ENCODE measurements at regions not wholly inside any gene's neighbourhood (a gene's known extent, or its start where the extent isn't known, plus 50 kb on each side); places are given as distances from the start of the nearest gene placed in this dataset.
"Not testable (repeated sequence)": the region's sequence is repeated elsewhere in the genome, so short reads cannot be mapped to it uniquely, and the experiment has no call there.

GRCh38 chr10:35993591-35994515 is 351.8 kb upstream of the FZD8 start:
- Mint-ChIP-seq H3K4me1 (no peaks in the 10 kb centered on the region), H3K9me3 (peaks cover 8 to 16% (median 10%) of the 10 kb centered on the region in 3 donors), H3K4me3 (no peak overlapping the region), H3K27ac (no peak overlapping the region), H3K36me3 (no peaks in the 10 kb centered on the region), H3K27me3 (no peaks in the 10 kb centered on the region)
- H3K27ac ChIP-seq (ENCODE audit: low read length): no peak overlapping the region
- no peaks in the 10 kb centered on the region for H3K9me3 ChIP-seq
- H3K4me3 ChIP-seq (ENCODE audit: control insufficient read depth in 1 of 2, extremely low read depth in 1 of 2, low read length in 1 of 2): no peak overlapping the region
- WGBS (ENCODE audit: insufficient coverage): 57% methylated on average over 1 of the region's 8 CpGs
- POLR2A ChIA-PET: no interaction called here
- H3K36me3 ChIP-seq (ENCODE audit: control insufficient read depth in 2 of 2, extremely low read depth in 1 of 2, insufficient read depth in 1 of 2, low read length in 1 of 2): no peaks in the 10 kb centered on the region
- no peaks in the 10 kb centered on the region for H3K27me3 ChIP-seq (replicated peaks in 1 of 2; ENCODE audit: control insufficient read depth in 2 of 2, extremely low read depth in 1 of 2, insufficient read depth in 2 of 2, low read length in 1 of 2)
- ATAC-seq (replicated peaks in 1 of 4) (no peak), DNase-seq (no peak)
- no peaks in the 10 kb centered on the region for H3K4me1 ChIP-seq (ENCODE audit: control insufficient read depth in 1 of 2, extremely low read depth in 1 of 2, insufficient read depth in 2 of 2, low read length in 2 of 2)
- CTCF ChIA-PET: interaction anchor here in 1 of 2 donors (0.7 kb wide), 1 partner anchor 13 kb away, joined by 3 read pairs; no protein-coding TSS in a partner anchor

GRCh38 chr10:35992107-35992506 is 350.0 kb upstream of the FZD8 start:
- no peaks in the 10 kb centered on the region for H3K4me1 Mint-ChIP-seq
- no peak overlapping the region for H3K4me3 Mint-ChIP-seq
- CTCF ChIA-PET: no interaction called here
- H3K9me3 Mint-ChIP-seq: peaks cover 5 to 11% (median 8%) of the 10 kb centered on the region in 3 donors
- no peaks in the 10 kb centered on the region for H3K36me3 Mint-ChIP-seq
- POLR2A ChIA-PET: no interaction called here
- Histone ChIP-seq H3K36me3 (ENCODE audit: control insufficient read depth in 2 of 2, extremely low read depth in 1 of 2, insufficient read depth in 1 of 2, low read length in 1 of 2) (no peaks in the 10 kb centered on the region), H3K27me3 (replicated peaks in 1 of 2; ENCODE audit: control insufficient read depth in 2 of 2, extremely low read depth in 1 of 2, insufficient read depth in 2 of 2, low read length in 1 of 2) (no peaks in the 10 kb centered on the region), H3K9me3 (no peaks in the 10 kb centered on the region), H3K27ac (ENCODE audit: low read length) (no peak overlapping the region), H3K4me3 (ENCODE audit: control insufficient read depth in 1 of 2, extremely low read depth in 1 of 2, low read length in 1 of 2) (no peak overlapping the region), H3K4me1 (ENCODE audit: control insufficient read depth in 1 of 2, extremely low read depth in 1 of 2, insufficient read depth in 2 of 2, low read length in 2 of 2) (no peaks in the 10 kb centered on the region)
- H3K27me3 Mint-ChIP-seq: no peaks in the 10 kb centered on the region
- DNase-seq (no peak), ATAC-seq (replicated peaks in 1 of 4) (no peak)
- H3K27ac Mint-ChIP-seq: no peak overlapping the region

DNA sequence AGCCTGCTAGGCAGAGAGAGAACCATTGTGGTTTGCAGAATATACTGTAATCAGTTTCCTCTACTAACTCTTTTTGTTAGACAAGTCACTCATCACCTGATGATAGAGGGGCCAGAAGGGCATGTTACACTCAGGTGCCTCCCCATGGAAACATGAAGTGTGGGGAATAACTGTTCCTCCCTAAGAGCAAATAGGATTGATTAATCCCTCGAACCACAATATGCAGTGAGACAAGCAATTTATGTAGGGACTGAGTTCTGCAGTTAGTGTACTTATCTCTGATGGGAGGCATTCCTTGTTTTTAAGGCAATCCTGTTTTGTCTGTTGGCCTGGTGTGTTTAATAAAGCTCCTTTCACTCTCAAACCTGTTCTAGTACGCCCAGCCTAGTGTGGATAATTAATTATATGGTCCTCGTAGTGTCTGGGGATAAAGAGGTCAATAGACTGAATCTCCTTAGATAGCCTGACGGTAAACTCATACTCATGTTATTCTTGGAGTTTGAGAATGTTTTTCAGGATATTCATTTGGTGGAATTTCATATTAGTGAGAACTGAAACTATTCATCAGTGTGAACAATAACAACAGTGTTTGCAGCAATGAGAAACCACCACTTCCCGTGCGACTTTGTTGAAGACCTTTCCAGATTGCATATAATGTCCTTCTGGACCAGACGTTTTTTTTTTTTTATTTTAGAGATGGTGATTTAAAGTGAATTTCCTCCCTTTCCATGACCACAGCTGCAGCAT is 344.8 kb upstream of the FZD8 start:
- Mint-ChIP-seq H3K4me3 (no peak overlapping the region), H3K36me3 (no peaks in the 10 kb centered on the region), H3K4me1 (no peaks in the 10 kb centered on the region), H3K9me3 (peaks cover 0 to 16% (median 8%) of the 10 kb centered on the region in 3 donors), H3K27me3 (no peaks in the 10 kb centered on the region), H3K27ac (no peak overlapping the region)
- ChIA-PET CTCF (no interaction called here), POLR2A (no interaction called here)
- H3K4me1 ChIP-seq (ENCODE audit: control insufficient read depth in 1 of 2, extremely low read depth in 1 of 2, insufficient read depth in 2 of 2, low read length in 2 of 2): no peaks in the 10 kb centered on the region
- no peaks in the 10 kb centered on the region for H3K36me3 ChIP-seq (ENCODE audit: control insufficient read depth in 2 of 2, extremely low read depth in 1 of 2, insufficient read depth in 1 of 2, low read length in 1 of 2)
- H3K4me3 ChIP-seq (ENCODE audit: control insufficient read depth in 1 of 2, extremely low read depth in 1 of 2, low read length in 1 of 2): no peak overlapping the region
- H3K27ac ChIP-seq (ENCODE audit: low read length): no peak overlapping the region
- H3K9me3 ChIP-seq: no peaks in the 10 kb centered on the region
- no peak for DNase-seq
- ATAC-seq (replicated peaks in 1 of 4): no peak
- no CpG with 5 or more reads among the region's 7 CpGs for WGBS (ENCODE audit: insufficient coverage)
- no peaks in the 10 kb centered on the region for H3K27me3 ChIP-seq (replicated peaks in 1 of 2; ENCODE audit: control insufficient read depth in 2 of 2, extremely low read depth in 1 of 2, insufficient read depth in 2 of 2, low read length in 1 of 2)

- no peak for ATAC-seq (replicated peaks in 1 of 4)
- Histone ChIP-seq H3K27ac (ENCODE audit: low read length) (no peak overlapping the region), H3K36me3 (ENCODE audit: control insufficient read depth in 2 of 2, extremely low read depth in 1 of 2, insufficient read depth in 1 of 2, low read length in 1 of 2) (no peaks in the 10 kb centered on the region), H3K27me3 (replicated peaks in 1 of 2; ENCODE audit: control insufficient read depth in 2 of 2, extremely low read depth in 1 of 2, insufficient read depth in 2 of 2, low read length in 1 of 2) (no peaks in the 10 kb centered on the region), H3K4me3 (ENCODE audit: control insufficient read depth in 1 of 2, extremely low read depth in 1 of 2, low read length in 1 of 2) (no peak overlapping the region), H3K9me3 (no peaks in the 10 kb centered on the region), H3K4me1 (ENCODE audit: control insufficient read depth in 1 of 2, extremely low read depth in 1 of 2, insufficient read depth in 2 of 2, low read length in 2 of 2) (no peaks in the 10 kb centered on the region)
- no peaks in the 10 kb centered on the region for H3K4me1 Mint-ChIP-seq
- ChIA-PET POLR2A (no interaction called here), CTCF (no interaction called here)
- no peak overlapping the region for H3K27ac Mint-ChIP-seq
- H3K9me3 Mint-ChIP-seq: peaks cover 0 to 16% (median 14%) of the 10 kb centered on the region in 3 donors
- no peaks in the 10 kb centered on the region for H3K27me3 Mint-ChIP-seq
- no peaks in the 10 kb centered on the region for H3K36me3 Mint-ChIP-seq
- no peak for DNase-seq
- WGBS (ENCODE audit: insufficient coverage): no CpG with 5 or more reads among the region's 2 CpGs
- H3K4me3 Mint-ChIP-seq: no peak overlapping the region
These were observed 337.0 kb upstream of the FZD8 start for GRCh38 chr10:35979116-35979515.

GRCh38 chr10:35973912-35974591 is 332.0 kb upstream of the FZD8 start:
- H3K36me3 ChIP-seq (ENCODE audit: control insufficient read depth in 2 of 2, extremely low read depth in 1 of 2, insufficient read depth in 1 of 2, low read length in 1 of 2); H3K4me3 ChIP-seq (ENCODE audit: control insufficient read depth in 1 of 2, extremely low read depth in 1 of 2, low read length in 1 of 2); H3K36me3 Mint-ChIP-seq; H3K4me1 Mint-ChIP-seq; H3K4me1 ChIP-seq (ENCODE audit: control insufficient read depth in 1 of 2, extremely low read depth in 1 of 2, insufficient read depth in 2 of 2, low read length in 2 of 2); H3K27ac Mint-ChIP-seq; H3K27me3 ChIP-seq (replicated peaks in 1 of 2; ENCODE audit: control insufficient read depth in 2 of 2, extremely low read depth in 1 of 2, insufficient read depth in 2 of 2, low read length in 1 of 2); DNase-seq; H3K9me3 ChIP-seq; POLR2A ChIA-PET; H3K27ac ChIP-seq (ENCODE audit: low read length); H3K27me3 Mint-ChIP-seq; ATAC-seq (replicated peaks in 1 of 4); H3K4me3 Mint-ChIP-seq: not testable (repeated sequence)
- no CpG with 5 or more reads among the region's 5 CpGs for whole genome bisulfite sequencing (ENCODE audit: insufficient coverage)
- H3K9me3 Mint-ChIP-seq: peaks cover 18 to 23% (median 18%) of the 10 kb centered on the region in 3 donors
- CTCF ChIA-PET: interaction anchor here in 1 of 2 donors (0.6 kb wide), 1 partner anchor 335 kb away, joined by 3 read pairs; no protein-coding TSS in a partner anchor

DNA sequence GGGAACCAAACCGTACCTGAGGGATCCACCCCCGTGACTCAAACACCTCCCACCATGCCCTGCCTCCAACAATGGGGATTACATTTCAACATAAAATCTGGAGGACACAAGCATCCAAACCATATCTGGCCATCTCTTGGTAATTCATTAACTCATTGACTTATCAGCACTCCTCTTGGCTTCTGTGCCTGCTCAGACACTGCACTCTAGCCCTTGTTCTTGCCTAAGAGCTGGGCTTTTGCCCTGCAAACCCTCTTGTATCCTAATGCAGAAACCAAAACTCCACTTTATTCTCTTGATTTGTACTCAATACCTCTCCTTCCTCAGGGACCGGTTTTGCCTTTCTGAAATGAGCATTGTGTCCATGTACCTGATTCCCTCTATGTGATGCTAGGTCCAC is 330.2 kb upstream of the FZD8 start:
- Histone ChIP-seq H3K4me1 (ENCODE audit: control insufficient read depth in 1 of 2, extremely low read depth in 1 of 2, insufficient read depth in 2 of 2, low read length in 2 of 2) (no peaks in the 10 kb centered on the region), H3K36me3 (ENCODE audit: control insufficient read depth in 2 of 2, extremely low read depth in 1 of 2, insufficient read depth in 1 of 2, low read length in 1 of 2) (no peaks in the 10 kb centered on the region), H3K4me3 (ENCODE audit: control insufficient read depth in 1 of 2, extremely low read depth in 1 of 2, low read length in 1 of 2) (no peak overlapping the region), H3K27ac (ENCODE audit: low read length) (no peak overlapping the region), H3K9me3 (no peaks in the 10 kb centered on the region), H3K27me3 (replicated peaks in 1 of 2; ENCODE audit: control insufficient read depth in 2 of 2, extremely low read depth in 1 of 2, insufficient read depth in 2 of 2, low read length in 1 of 2) (no peaks in the 10 kb centered on the region)
- CTCF ChIA-PET: no interaction called here
- H3K4me3 Mint-ChIP-seq: no peak overlapping the region
- H3K9me3 Mint-ChIP-seq: peaks cover 15 to 18% (median 18%) of the 10 kb centered on the region in 3 donors
- ATAC-seq (replicated peaks in 1 of 4): no peak
- POLR2A ChIA-PET: no interaction called here
- 68% methylated on average over 3 of the region's 3 CpGs for WGBS (ENCODE audit: insufficient coverage)
- no peaks in the 10 kb centered on the region for H3K27me3 Mint-ChIP-seq
- H3K4me1 Mint-ChIP-seq: no peaks in the 10 kb centered on the region
- DNase-seq: no peak
- H3K27ac Mint-ChIP-seq: no peak overlapping the region
- H3K36me3 Mint-ChIP-seq: no peaks in the 10 kb centered on the region
